GM18951 (cell line): ENCODE measurements at regions not wholly inside any gene's neighbourhood (a gene's known extent, or its start where the extent isn't known, plus 50 kb on each side); places are given as distances from the start of the nearest gene placed in this dataset.

Experiments used
- POLR2A ChIP-seq: IDR thresholded peaks from 4 replicates; pipeline ENCODE4 v1.6.1; 2011; ENCODE audit warnings: mild to moderate bottlenecking; ENCODE audit not compliant: insufficient read length, insufficient read depth; ENCODE audit errors: extremely low read depth
- in situ Hi-C: fragments of 300-500 bp; cut with MboI; formaldehyde crosslinking; loops from one replicate; pipeline ENCODE4 v1.12.0; 2022; ENCODE audit warnings: low sequenced_read_pairs, mixed read lengths, inconsistent platforms; ENCODE audit not compliant: unreplicated experiment

- in situ Hi-C loops: no loop called here
- TF ChIP-seq POLR2A: no peak
Observed at GRCh38 chr5:136686192-136686872, 321.0 kb upstream of the TRPC7 start.

- in situ Hi-C loops: no loop called here
- no peak for TF ChIP-seq POLR2A
Observed at GRCh38 chr5:136682986-136683385, 317.6 kb upstream of the TRPC7 start.

GRCh38 chr5:136679233-136679632, 313.9 kb upstream of the TRPC7 start:
- TF ChIP-seq POLR2A: no peak
- in situ Hi-C loops: no loop called here

- in situ Hi-C loops: no loop called here
- no peak for TF ChIP-seq POLR2A
Observed at GRCh38 chr5:136677217-136677616, 311.9 kb upstream of the TRPC7 start.

GRCh38 chr5:136676685-136677084, 311.3 kb upstream of the TRPC7 start:
- in situ Hi-C loops: no loop called here
- TF ChIP-seq POLR2A: no peak

- TF ChIP-seq POLR2A: no peak
- in situ Hi-C loops: no loop called here
Observed at GRCh38 chr5:136675769-136676168, 310.4 kb upstream of the TRPC7 start.

- no peak for TF ChIP-seq POLR2A
- in situ Hi-C loops: no loop called here
Observed at GRCh38 chr5:136674178-136674577, 308.8 kb upstream of the TRPC7 start.

GRCh38 chr5:136667789-136668188, 302.4 kb upstream of the TRPC7 start:
- in situ Hi-C loops: no loop called here
- no peak for TF ChIP-seq POLR2A

- in situ Hi-C loops: no loop called here
- no peak for TF ChIP-seq POLR2A
Observed at GRCh38 chr5:136666970-136667620, 301.8 kb upstream of the TRPC7 start.

GRCh38 chr5:136665331-136665730, 300.0 kb upstream of the TRPC7 start:
- in situ Hi-C loops: no loop called here
- TF ChIP-seq POLR2A: no peak

GRCh38 chr5:136661026-136661425, 295.7 kb upstream of the TRPC7 start:
- TF ChIP-seq POLR2A: no peak
- in situ Hi-C loops: no loop called here

GRCh38 chr5:136656811-136657210, 291.5 kb upstream of the TRPC7 start:
- no peak for TF ChIP-seq POLR2A
- in situ Hi-C loops: no loop called here

GRCh38 chr5:136655468-136655867, 290.1 kb upstream of the TRPC7 start:
- no peak for TF ChIP-seq POLR2A
- in situ Hi-C loops: no loop called here

- TF ChIP-seq POLR2A: no peak
- in situ Hi-C loops: no loop called here
Observed at GRCh38 chr5:136646915-136647314, 281.6 kb upstream of the TRPC7 start.
